Endothelial cell of umbilical vein (primary cell): ENCODE measurements at regions not wholly inside any gene's neighbourhood (a gene's known extent, or its start where the extent isn't known, plus 50 kb on each side); places are given as distances from the start of the nearest gene placed in this dataset.

Experiments used
- BruUV-seq: library from RNA; stranded (reverse); fragments of 400-500 nt; replicated peaks from 2 replicates; lab custom pipeline; 2021; lab: Mats Ljungman, UMichigan
- CTCF ChIA-PET: fragments of 300-600, 350-600 bp; sonication (Branson Sonifier 250); formaldehyde crosslinking; loops from one replicate; lab custom pipeline; 2021; ENCODE audit warnings: antibody characterized with exemption, inconsistent platforms; lab: Charles Lee
- POLR2A ChIA-PET: fragments of 300-600, 350-600 bp; sonication (Branson Sonifier 250); formaldehyde crosslinking; loops from one replicate; lab custom pipeline; 2021; ENCODE audit warnings: antibody characterized with exemption, inconsistent platforms; lab: Charles Lee
- DNase-seq: peaks from one replicate; pipeline ENCODE4 v3.0.0-alpha.2; 2011; ENCODE audit warnings: low read depth, low spot score
- FAIRE-seq: peaks from 2 replicates; lab custom pipeline; 2011; peaks lifted over from hg19 to GRCh38; lab: Jason Lieb, UNC
- H2AFZ ChIP-seq: 2 replicates; pipeline ENCODE4 v1.6.0; 2012; ENCODE audit warnings: low read depth, low read length, control low read depth, inconsistent platforms
- H3K27ac ChIP-seq: 2 replicates; pipeline ENCODE4 v1.5.1; 2011; ENCODE audit warnings: low read depth, mild to moderate bottlenecking, control low read depth, low read length, moderate library complexity; ENCODE audit not compliant: insufficient read depth
- H3K27me3 ChIP-seq, 2 experiments: 2 replicates each; pipeline versions ENCODE4 v1.6.0 to v1.6.1; 2011; ENCODE audit warnings: low read length in 2 of 2, mixed read lengths in 1 of 2; ENCODE audit not compliant: control insufficient read depth in 2 of 2, insufficient read depth in 2 of 2
- H3K36me3 ChIP-seq, 2 experiments: 2 replicates in 1 of 2; 3 replicates in 1 of 2; pipeline ENCODE4 v1.5.1; 2011; ENCODE audit warnings: low read length in 2 of 2, mild to moderate bottlenecking in 1 of 2, moderate library complexity in 1 of 2; ENCODE audit not compliant: control insufficient read depth in 2 of 2, insufficient read depth in 2 of 2; ENCODE audit errors: extremely low read depth in 1 of 2
- H3K4me1 ChIP-seq: 3 replicates; pipeline ENCODE4 v1.5.1; 2011; ENCODE audit warnings: mild to moderate bottlenecking, low read length; ENCODE audit not compliant: control insufficient read depth, insufficient read depth; ENCODE audit errors: extremely low read depth
- H3K4me2 ChIP-seq: 2 replicates; pipeline ENCODE4 v1.6.1; 2011; ENCODE audit warnings: low read length, control low read depth, mixed read lengths; ENCODE audit not compliant: insufficient read depth
- H3K4me3 ChIP-seq, 3 experiments: fragments of 200-600 bp in 1 of 3; sonication (generic), shearing (Covaris generic) in 1 of 3; replicated peaks in 1 of 3; 2 replicates each; pipeline ENCODE4 v1.5.1; 2011 to 2016; ENCODE audit warnings: control low read depth in 3 of 3, low read length in 3 of 3, mild to moderate bottlenecking in 2 of 3, inconsistent platforms in 1 of 3, low read depth in 1 of 3, moderate library complexity in 1 of 3; ENCODE audit not compliant: insufficient read depth in 1 of 3
- H3K79me2 ChIP-seq: 2 replicates; pipeline ENCODE4 v1.6.0; 2012; ENCODE audit warnings: low read length, inconsistent platforms; ENCODE audit not compliant: control insufficient read depth, insufficient read depth
- H3K9ac ChIP-seq: replicated peaks from 2 replicates; pipeline ENCODE3; 2011; ENCODE audit warnings: low read length, control low read depth; ENCODE audit not compliant: insufficient read depth; ENCODE audit errors: extremely low read depth
- H3K9me1 ChIP-seq: replicated peaks from 3 replicates; pipeline ENCODE4 v1.6.0; 2011; ENCODE audit warnings: mild to moderate bottlenecking, low read length; ENCODE audit not compliant: control insufficient read depth, insufficient read depth; ENCODE audit errors: extremely low read depth
- H3K9me3 ChIP-seq: replicated peaks from 2 replicates; pipeline ENCODE4 v1.5.1; 2012; ENCODE audit warnings: low read length, inconsistent platforms; ENCODE audit not compliant: control insufficient read depth, insufficient read depth
- H4K20me1 ChIP-seq: replicated peaks from 2 replicates; pipeline ENCODE3; 2011; ENCODE audit warnings: mild to moderate bottlenecking, low read length; ENCODE audit not compliant: control insufficient read depth, insufficient read depth; ENCODE audit errors: extremely low read depth
- EZH2 ChIP-seq: IDR thresholded peaks from 2 replicates; pipeline ENCODE4 v1.6.1; 2012; ENCODE audit warnings: borderline replicate concordance, low read depth, mild to moderate bottlenecking, moderate library complexity, low read length, inconsistent platforms; ENCODE audit not compliant: severe bottlenecking
- FOS ChIP-seq: IDR thresholded peaks from 2 replicates; pipeline ENCODE4 v1.6.1; 2011; ENCODE audit warnings: mild to moderate bottlenecking, low read length, moderate library complexity, borderline replicate concordance; ENCODE audit not compliant: insufficient read depth
- GATA2 ChIP-seq: IDR thresholded peaks from 2 replicates; pipeline ENCODE4 v1.7.0; 2011; ENCODE audit warnings: low read depth, mild to moderate bottlenecking, moderate library complexity, mixed read lengths, low read length; ENCODE audit not compliant: insufficient read length, insufficient read depth
- JUN ChIP-seq: IDR thresholded peaks from 2 replicates; pipeline ENCODE4 v1.6.1; 2011; ENCODE audit warnings: borderline replicate concordance, low read depth; ENCODE audit not compliant: insufficient read length, insufficient read depth
- MYC ChIP-seq: IDR thresholded peaks from one replicate; pipeline ENCODE4 v1.6.1; 2011; ENCODE audit warnings: mild to moderate bottlenecking, low read depth, low read length
- POLR2A ChIP-seq: IDR thresholded peaks from 2 replicates; pipeline ENCODE4 v1.6.1; 2012; ENCODE audit warnings: low read depth, mild to moderate bottlenecking, control low read depth, low read length
- POLR2AphosphoS5 ChIP-seq: IDR thresholded peaks from 2 replicates; pipeline ENCODE4 v1.6.1; 2012; ENCODE audit warnings: low read depth, mild to moderate bottlenecking, control low read depth, low read length, moderate library complexity; ENCODE audit not compliant: insufficient read depth
- dilution Hi-C: fragments of 300-500 bp; cut with MboI; formaldehyde crosslinking; loops from one replicate; pipeline ENCODE4 v1.15.0; 2019; ENCODE audit warnings: low sequenced_read_pairs; ENCODE audit not compliant: extremely low pct_ligation_motif_present
- intact Hi-C: fragments of 100-400 bp; cut with micrococcal nuclease; formaldehyde crosslinking; loops from one replicate; pipeline ENCODE4 v1.10.0; 2022
- TF ChIP-seq, protein P1 (sequence below), 2 donors: IDR thresholded peaks; 1 replicate in 1 of 2; 2 replicates in 1 of 2; pipeline ENCODE4 v1.5.1; 2011; ENCODE audit warnings: low read length in 2 of 2, mild to moderate bottlenecking in 2 of 2, moderate library complexity in 2 of 2, control low read depth in 1 of 2, inconsistent platforms in 1 of 2, low read depth in 1 of 2; ENCODE audit not compliant: insufficient read depth in 1 of 2; ENCODE audit errors: extremely low read depth in 1 of 2
- TF ChIP-seq, protein P2 (sequence below): IDR thresholded peaks from 2 replicates; pipeline ENCODE4 v1.6.1; 2011; ENCODE audit not compliant: insufficient read depth, insufficient read length

DNA sequence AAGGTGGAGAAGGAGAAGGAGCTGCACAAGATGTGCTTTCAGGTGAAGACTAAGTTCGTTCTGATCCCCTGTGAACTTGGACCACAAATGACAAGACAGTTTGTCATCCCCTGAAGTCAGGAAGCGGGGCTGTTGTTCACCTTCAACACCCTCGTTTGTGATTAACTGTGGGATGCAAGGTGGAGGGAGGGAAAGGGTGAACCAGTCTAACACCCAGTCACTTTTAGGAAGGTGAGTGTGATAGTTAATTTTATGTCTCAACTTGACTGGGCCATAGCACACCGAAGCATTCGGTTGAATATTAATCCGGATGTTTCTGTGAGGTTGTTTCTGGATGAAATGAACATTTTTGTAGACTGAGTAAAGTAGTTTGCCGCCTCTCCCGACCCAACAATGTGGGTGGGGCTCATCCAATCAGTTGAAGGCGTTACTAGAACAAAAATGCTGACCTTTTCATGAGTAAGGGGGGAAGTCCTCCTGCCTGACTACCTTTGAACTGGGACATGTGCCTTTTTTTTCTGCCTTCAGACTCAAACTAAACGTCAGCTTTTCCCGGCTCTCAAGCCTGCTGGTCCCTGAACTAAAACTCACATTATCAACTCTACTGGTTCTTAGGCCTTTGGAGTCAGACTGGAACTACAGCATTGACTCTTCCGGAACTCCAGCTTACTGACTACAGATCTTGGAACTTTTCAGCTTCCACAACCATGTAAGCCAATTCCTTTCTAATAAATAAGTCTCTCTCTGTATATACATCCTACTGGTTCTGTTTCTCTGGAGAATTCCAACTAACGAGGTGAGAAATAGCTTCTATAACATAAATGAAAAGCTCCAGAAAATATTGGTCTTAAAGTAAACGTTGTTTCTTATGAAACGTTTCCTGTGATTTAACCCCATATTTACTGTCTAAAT is 264.0 kb upstream of the SLITRK3 start:
- H3K9ac ChIP-seq: no peak overlapping the region
- H3K27ac ChIP-seq: no peak overlapping the region
- no TSS peak for BruUV-seq
- no peak overlapping the region for H2AFZ ChIP-seq
- H4K20me1 ChIP-seq: no peaks in the 10 kb centered on the region
- no peaks in the 10 kb centered on the region for H3K79me2 ChIP-seq
- ChIA-PET CTCF (no interaction called here), POLR2A (no interaction called here)
- intact Hi-C loops (no loop called here), dilution Hi-C loops (no loop called here)
- H3K4me1 ChIP-seq: no peaks in the 10 kb centered on the region
- H3K9me3 ChIP-seq: peaks cover 3% of the 10 kb centered on the region
- no peaks in the 10 kb centered on the region for H3K27me3 ChIP-seq
- H3K36me3 ChIP-seq: no peaks in the 10 kb centered on the region
- no peak for TF ChIP-seq POLR2AphosphoS5
- TF ChIP-seq MYC: no peak
- TF ChIP-seq FOS: no peak
- TF ChIP-seq, protein P1, sequence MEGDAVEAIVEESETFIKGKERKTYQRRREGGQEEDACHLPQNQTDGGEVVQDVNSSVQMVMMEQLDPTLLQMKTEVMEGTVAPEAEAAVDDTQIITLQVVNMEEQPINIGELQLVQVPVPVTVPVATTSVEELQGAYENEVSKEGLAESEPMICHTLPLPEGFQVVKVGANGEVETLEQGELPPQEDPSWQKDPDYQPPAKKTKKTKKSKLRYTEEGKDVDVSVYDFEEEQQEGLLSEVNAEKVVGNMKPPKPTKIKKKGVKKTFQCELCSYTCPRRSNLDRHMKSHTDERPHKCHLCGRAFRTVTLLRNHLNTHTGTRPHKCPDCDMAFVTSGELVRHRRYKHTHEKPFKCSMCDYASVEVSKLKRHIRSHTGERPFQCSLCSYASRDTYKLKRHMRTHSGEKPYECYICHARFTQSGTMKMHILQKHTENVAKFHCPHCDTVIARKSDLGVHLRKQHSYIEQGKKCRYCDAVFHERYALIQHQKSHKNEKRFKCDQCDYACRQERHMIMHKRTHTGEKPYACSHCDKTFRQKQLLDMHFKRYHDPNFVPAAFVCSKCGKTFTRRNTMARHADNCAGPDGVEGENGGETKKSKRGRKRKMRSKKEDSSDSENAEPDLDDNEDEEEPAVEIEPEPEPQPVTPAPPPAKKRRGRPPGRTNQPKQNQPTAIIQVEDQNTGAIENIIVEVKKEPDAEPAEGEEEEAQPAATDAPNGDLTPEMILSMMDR (IDR thresholded peaks at IDR 0.05; ENCODE audit: extremely low read depth in 1 of 2, insufficient read depth in 1 of 2, low read depth in 1 of 2, low read length in 2 of 2): no peak
- DNase-seq: no peak
- H3K4me3 ChIP-seq: no peak overlapping the region
- no peak for FAIRE-seq
- no peaks in the 10 kb centered on the region for H3K9me1 ChIP-seq
- H3K4me2 ChIP-seq: no peak overlapping the region

DNA sequence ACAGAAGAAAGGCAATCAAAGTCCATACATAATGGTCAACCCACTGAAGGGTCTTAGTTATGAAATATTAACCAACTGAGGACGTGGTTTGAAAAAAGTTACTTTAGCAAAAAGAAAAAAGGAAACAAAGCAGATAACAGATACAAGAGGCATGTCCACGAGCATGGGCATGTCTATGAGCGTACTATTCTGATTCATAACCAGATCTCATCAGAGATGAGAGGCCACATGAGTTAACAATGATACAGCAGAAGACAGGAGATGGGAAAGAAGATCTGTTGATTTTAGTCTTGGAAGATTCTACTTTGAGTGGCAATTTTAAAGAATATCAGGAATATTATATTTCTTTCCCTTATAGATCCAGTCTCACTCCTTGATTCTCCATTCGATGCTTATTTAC is 262.9 kb upstream of the SLITRK3 start:
- intact Hi-C loops (no loop called here), dilution Hi-C loops (no loop called here)
- Histone ChIP-seq H3K4me2 (no peak overlapping the region), H3K9ac (no peak overlapping the region), H3K79me2 (no peaks in the 10 kb centered on the region), H3K27ac (no peak overlapping the region), H3K36me3 (no peaks in the 10 kb centered on the region), H3K9me1 (no peaks in the 10 kb centered on the region), H2AFZ (no peak overlapping the region), H4K20me1 (no peaks in the 10 kb centered on the region), H3K9me3 (peaks cover 7% of the 10 kb centered on the region), H3K4me3 (no peak overlapping the region), H3K4me1 (no peaks in the 10 kb centered on the region), H3K27me3 (no peaks in the 10 kb centered on the region)
- BruUV-seq: no TSS peak
- ChIA-PET CTCF (no interaction called here), POLR2A (no interaction called here)
- FAIRE-seq: no peak
- no peak for DNase-seq
- TF ChIP-seq POLR2AphosphoS5 (no peak), GATA2 (no peak), FOS (no peak), POLR2A (no peak), EZH2 (no peak), JUN (no peak), MYC (no peak)
- TF ChIP-seq, protein P1 (IDR thresholded peaks at IDR 0.05; ENCODE audit: extremely low read depth in 1 of 2, insufficient read depth in 1 of 2, low read depth in 1 of 2, low read length in 2 of 2): no peak
- TF ChIP-seq, protein P2, sequence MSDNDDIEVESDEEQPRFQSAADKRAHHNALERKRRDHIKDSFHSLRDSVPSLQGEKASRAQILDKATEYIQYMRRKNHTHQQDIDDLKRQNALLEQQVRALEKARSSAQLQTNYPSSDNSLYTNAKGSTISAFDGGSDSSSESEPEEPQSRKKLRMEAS: no peak
